H1 (cell line): ENCODE measurements at regions not wholly inside any gene's neighbourhood (a gene's known extent, or its start where the extent isn't known, plus 50 kb on each side); places are given as distances from the start of the nearest gene placed in this dataset.
A peak's percentile ranks its signal among the peaks of the same experiment; 100 is the strongest.

Experiments
- BACH1 ChIP-seq: IDR thresholded peaks from 2 replicates; pipeline ENCODE4 v1.6.1; 2012; ENCODE audit warnings: low read length, improper control_type of control experiment
- CHD7 ChIP-seq: fragments of 300-600 bp; sonication (generic); IDR thresholded peaks from 2 replicates; pipeline ENCODE4 v1.7.1; 2012; ENCODE audit warnings: low read length, moderate library complexity, mild to moderate bottlenecking, inconsistent platforms; ENCODE audit not compliant: insufficient replicate concordance
- EZH2 ChIP-seq: fragments of 200-600 bp; sonication (generic); IDR thresholded peaks from 2 replicates; pipeline ENCODE4 v1.7.1; 2012; ENCODE audit warnings: low read depth, mild to moderate bottlenecking, moderate library complexity, low read length, inconsistent platforms; ENCODE audit not compliant: severe bottlenecking
- RAD21 ChIP-seq, 2 experiments: IDR thresholded peaks in 1 of 2; conservative IDR thresholded peaks in 1 of 2; 2 replicates each; pipeline ENCODE4 v1.6.1; 2011; ENCODE audit warnings: low read depth in 2 of 2, low read length in 2 of 2, improper control_type of control experiment in 1 of 2, inconsistent platforms in 1 of 2, mild to moderate bottlenecking in 1 of 2, moderate library complexity in 1 of 2
- TEAD4 ChIP-seq: IDR thresholded peaks from 2 replicates; pipeline ENCODE4 v1.6.1; 2012; ENCODE audit warnings: low read depth, low read length, inconsistent platforms, mixed read lengths

- TF ChIP-seq CHD7 (no peak), EZH2 (no peak), TEAD4 (no peak), RAD21 (IDR thresholded peaks at IDR 0.05 in 1 of 2, conservative IDR thresholded peaks at IDR 0.05 in 1 of 2; ENCODE audit: low read depth in 2 of 2, low read length in 2 of 2) (peak; percentile 35 to 54), BACH1 (no peak)
Observed at GRCh38 chr13:82739881-82740280, 1142.4 kb downstream of the SLITRK1 start (continued).
